Fibroblast of pulmonary artery (primary cell): ENCODE measurements at regions not wholly inside any gene's neighbourhood (a gene's known extent, or its start where the extent isn't known, plus 50 kb on each side); places are given as distances from the start of the nearest gene placed in this dataset.
"Not testable (repeated sequence)": the region's sequence is repeated elsewhere in the genome, so short reads cannot be mapped to it uniquely, and the experiment has no call there.

Experiments used
- DNase-seq: peaks from one replicate; pipeline ENCODE4 v3.0.0-alpha.2; 2010; ENCODE audit warnings: low read depth
- H3K4me3 ChIP-seq: replicated peaks from 2 replicates; pipeline ENCODE4 v1.5.1; 2011; ENCODE audit warnings: low read depth, mild to moderate bottlenecking, control low read depth, low read length, moderate library complexity
- TF ChIP-seq, protein P1 (sequence below): IDR thresholded peaks from 2 replicates; pipeline ENCODE4 v1.5.1; 2011; ENCODE audit warnings: mild to moderate bottlenecking, control low read depth, low read length, inconsistent platforms; ENCODE audit errors: missing control alignments

DNA sequence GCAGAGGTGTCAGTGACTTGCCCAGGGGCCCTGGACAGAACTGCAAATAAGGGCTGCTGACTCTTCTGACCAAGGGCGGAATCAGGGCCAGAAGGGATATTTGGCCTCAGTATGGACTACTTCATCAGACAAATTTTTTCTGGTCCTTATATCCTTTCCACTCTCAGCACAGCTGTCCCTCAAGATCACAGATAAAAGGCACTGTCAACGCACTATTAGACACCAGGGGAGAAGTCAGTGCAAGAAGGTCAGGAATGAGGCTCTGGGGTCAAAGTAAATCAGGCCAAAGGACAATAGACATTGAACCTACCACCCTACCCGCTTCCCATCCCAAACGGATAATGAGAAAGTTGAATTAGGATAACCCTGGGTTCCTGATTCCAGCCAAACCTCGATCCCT lies 657.6 kb downstream of the UQCRFS1 start:
- no peak overlapping the region for H3K4me3 ChIP-seq
- TF ChIP-seq, protein P1, sequence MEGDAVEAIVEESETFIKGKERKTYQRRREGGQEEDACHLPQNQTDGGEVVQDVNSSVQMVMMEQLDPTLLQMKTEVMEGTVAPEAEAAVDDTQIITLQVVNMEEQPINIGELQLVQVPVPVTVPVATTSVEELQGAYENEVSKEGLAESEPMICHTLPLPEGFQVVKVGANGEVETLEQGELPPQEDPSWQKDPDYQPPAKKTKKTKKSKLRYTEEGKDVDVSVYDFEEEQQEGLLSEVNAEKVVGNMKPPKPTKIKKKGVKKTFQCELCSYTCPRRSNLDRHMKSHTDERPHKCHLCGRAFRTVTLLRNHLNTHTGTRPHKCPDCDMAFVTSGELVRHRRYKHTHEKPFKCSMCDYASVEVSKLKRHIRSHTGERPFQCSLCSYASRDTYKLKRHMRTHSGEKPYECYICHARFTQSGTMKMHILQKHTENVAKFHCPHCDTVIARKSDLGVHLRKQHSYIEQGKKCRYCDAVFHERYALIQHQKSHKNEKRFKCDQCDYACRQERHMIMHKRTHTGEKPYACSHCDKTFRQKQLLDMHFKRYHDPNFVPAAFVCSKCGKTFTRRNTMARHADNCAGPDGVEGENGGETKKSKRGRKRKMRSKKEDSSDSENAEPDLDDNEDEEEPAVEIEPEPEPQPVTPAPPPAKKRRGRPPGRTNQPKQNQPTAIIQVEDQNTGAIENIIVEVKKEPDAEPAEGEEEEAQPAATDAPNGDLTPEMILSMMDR, result no peak
- no peak for DNase-seq

DNA sequence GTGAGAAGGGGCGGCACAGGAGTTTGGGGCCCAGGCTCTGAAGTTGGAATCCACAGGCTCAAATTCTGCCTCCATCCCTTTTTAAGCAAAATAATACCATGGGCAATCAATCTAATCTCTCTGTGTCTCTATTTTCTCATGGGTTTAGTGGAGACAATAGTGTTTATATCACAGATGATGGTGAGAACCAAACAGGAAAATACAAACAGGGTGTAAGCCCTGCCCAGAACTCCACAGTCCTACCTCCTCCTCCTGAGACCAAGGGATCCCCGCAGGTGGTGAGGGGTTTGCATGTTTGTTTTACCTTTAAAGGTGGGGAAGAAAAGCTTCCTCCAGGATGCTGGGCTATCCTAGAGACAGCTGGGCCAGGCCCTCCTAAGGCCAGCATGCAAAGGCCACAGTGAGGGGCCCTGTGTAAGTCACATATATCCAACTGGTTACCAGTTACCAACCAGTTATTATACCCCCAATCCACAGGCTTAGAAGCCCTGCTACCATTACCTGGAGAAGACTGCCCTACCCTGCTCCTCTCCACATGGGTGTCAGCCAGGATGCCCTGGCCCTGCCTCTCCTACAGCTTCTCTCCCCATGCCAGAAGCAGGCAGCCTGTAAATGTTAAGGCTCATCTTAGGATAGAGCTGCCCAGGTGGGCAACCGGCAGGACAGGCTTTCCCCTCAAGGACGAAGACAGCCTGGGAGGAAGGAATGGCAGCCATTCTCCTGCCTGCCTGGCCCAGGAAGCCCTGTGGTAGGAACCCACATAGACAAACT lies 658.4 kb downstream of the UQCRFS1 start:
- TF ChIP-seq, protein P1, result no peak
- no peak overlapping the region for H3K4me3 ChIP-seq
- no peak for DNase-seq

DNA sequence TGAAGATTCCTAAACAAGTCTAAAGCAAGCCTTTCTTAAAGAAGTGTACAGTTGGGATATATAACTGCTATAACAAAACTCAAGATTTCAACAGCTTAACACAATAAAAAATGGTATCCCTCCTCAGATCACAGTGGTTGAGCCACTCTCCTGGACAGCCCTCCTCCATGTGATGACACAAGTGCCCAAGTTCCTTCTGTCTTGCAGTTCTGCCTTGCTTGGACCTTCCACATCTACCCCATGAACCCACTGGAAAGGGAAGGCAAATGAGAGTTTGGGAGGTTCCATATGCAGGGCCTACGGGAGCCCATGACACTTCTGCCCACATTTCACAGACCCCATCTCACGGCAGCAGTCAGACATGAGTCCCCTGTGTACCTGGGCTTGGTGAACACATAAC lies 659.2 kb downstream of the UQCRFS1 start:
- TF ChIP-seq, protein P1, result no peak
- DNase-seq, result no peak
- no peak overlapping the region for H3K4me3 ChIP-seq

DNA sequence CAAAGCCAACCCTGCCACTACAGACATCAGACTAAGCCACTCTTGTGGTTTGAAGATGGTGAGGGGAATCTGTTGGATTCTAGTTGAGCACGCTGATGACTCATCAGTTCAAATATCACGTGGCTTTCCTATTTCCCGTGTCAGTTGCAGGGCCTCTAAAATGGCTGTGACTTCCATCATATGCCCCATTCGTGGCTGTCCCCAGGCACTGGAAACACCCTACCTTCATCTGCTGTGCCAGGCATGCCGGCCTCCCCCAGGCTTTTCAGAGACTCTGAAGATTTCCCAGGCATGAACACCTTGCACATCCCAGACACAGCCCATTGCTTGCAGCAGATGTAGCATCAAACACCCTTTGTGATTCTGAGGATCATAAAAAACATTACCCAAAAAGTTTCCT lies 659.9 kb downstream of the UQCRFS1 start:
- DNase-seq, result no peak
- no peak overlapping the region for H3K4me3 ChIP-seq
- TF ChIP-seq, protein P1, result no peak

DNA sequence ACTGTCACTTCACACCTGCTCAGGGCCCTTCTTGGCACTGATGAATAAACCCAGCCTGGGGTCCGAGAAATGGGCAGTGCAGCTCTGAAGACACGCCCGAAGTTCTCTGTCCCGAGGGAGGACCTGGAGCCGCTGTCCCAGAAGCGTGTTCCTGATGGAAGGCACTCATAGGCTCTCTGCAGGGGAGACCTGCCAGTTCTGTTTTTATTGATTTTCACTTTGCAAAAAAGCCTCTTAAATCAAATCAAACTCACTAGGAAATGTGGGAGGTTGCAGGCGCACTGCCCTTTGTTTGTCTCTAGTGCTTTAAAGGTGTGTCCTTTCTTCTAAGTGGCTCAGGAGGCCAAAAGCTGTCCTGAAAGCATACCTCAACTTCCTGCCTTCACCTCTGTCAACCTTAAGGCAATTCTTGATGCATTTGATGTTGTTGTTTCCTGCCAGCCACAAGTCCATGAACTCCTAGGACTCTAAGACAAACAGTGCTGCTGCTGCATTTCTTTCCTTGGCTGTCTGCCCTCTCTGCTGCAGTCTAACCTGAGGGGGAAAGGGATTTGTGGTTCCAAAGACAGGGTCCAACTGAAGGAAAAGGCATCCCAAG lies 663.2 kb downstream of the UQCRFS1 start:
- TF ChIP-seq, protein P1, result no peak
- H3K4me3 ChIP-seq, result no peak overlapping the region
- DNase-seq, result no peak

DNA sequence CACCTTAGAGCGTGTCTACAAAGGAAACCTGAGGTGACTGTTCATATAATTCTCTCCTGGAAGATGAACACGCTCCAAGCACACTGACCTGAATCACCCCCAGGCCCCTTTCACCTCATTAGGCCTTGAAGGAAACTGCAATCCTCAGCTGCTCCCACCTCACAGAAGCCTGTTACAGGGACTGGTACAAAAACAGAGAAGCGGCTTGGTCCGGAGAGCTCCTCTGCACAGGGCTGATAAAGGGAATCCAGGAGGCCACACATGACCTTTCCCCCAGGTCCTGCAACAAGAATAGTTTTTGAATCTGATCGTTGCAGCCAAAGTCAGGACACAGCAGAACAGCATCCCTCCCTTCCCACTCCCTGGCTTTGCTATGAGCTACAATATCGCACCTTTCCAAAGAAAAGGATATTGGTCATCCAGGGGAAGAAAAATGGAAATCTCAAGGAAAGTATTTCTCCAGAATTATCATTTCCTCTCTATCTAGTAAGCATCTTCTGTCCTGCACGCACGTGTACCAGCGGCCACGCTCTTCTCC lies 666.7 kb downstream of the UQCRFS1 start:
- no peak for DNase-seq
- no peak overlapping the region for H3K4me3 ChIP-seq
- TF ChIP-seq, protein P1, result no peak

DNA sequence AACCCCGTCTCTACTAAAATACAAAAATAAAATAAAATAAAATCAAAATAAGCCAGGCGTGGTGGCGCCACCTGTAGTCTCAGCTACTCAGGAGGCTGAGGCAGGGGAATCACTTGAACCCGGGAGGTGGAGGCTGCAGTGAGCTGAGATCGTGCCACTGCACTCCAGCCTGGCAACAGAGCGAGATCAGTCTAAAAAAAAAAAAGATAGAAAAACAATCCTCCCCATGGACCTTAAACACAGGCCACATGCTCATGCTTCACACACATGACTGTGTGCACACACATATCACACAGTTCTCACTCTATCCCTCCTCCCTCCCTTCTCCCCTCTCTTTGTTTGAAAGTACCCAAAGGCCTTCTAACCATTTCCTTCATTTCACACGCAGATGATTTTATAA lies 667.6 kb downstream of the UQCRFS1 start:
- not testable (repeated sequence) for DNase-seq, H3K4me3 ChIP-seq
